Hippocampal formation (tissue), 2 donors: ENCODE measurements at regions not wholly inside any gene's neighbourhood (a gene's known extent, or its start where the extent isn't known, plus 50 kb on each side); places are given as distances from the start of the nearest gene placed in this dataset.

Experiments
- DNase-seq, 2 donors: peaks; one replicate each; lab custom pipeline; 2025; lab: John Stamatoyannopoulos, UW

GRCh38 chr12:78790148-78790547, 74.4 kb upstream of the SYT1 start:
- no peak for DNase-seq

GRCh38 chr12:78792052-78792698, 72.4 kb upstream of the SYT1 start:
- no peak for DNase-seq

- no peak for DNase-seq
Observed at GRCh38 chr12:78793491-78793890, 71.1 kb upstream of the SYT1 start.

GRCh38 chr12:78793982-78794381, 70.6 kb upstream of the SYT1 start:
- no peak for DNase-seq

- DNase-seq, result no peak
Observed at GRCh38 chr12:78795934-78796445, 68.6 kb upstream of the SYT1 start.

GRCh38 chr12:78797196-78797931, 67.2 kb upstream of the SYT1 start:
- no peak for DNase-seq

GRCh38 chr12:78799649-78800048, 64.9 kb upstream of the SYT1 start:
- peak in 1 of 2 donors; percentile 1 for DNase-seq

- DNase-seq, result no peak
Observed at GRCh38 chr12:78802593-78802992, 62.0 kb upstream of the SYT1 start.

GRCh38 chr12:78804262-78804661, 60.3 kb upstream of the SYT1 start:
- DNase-seq, result no peak
